ENCODE measurements at regions not wholly inside any gene's neighbourhood (a gene's known extent, or its start where the extent isn't known, plus 50 kb on each side); places are given as distances from the start of the nearest gene placed in this dataset.

DNA sequence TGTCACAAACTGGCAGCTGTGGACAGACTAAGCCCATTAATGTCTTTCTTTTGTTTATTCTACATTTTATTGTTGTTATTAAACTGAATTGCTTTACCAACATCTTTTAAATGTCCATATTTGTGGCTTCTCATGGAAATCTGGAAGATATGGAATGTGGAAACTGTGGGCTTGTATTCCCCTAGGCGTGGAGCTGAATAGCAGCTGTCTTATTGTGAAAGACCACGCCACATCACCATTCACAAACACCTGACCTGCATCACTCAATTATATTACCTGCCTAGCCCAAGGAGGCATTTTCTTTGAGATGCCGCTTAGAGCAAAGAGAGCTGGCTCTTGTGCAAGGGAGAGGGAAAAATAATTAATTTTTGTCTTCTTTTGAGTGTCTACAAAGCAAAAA is 96.9 kb upstream of the GPRIN3 start:
- TF ChIP-seq CEBPB (IDR thresholded peaks at IDR 0.05) (no peak), RAD21 (IDR thresholded peaks at IDR 0.05; ENCODE audit: low read depth) (no peak), YY1 (IDR thresholded peaks at IDR 0.05; ENCODE audit: low read depth) (no peak), FOXM1 (IDR thresholded peaks at IDR 0.05; ENCODE audit: borderline replicate concordance, low read depth) (no peak), TCF12 (IDR thresholded peaks at IDR 0.05; ENCODE audit: low read depth) (no peak), EGR1 (IDR thresholded peaks at IDR 0.05) (no peak), TEAD4 (IDR thresholded peaks at IDR 0.05) (no peak)
- TF ChIP-seq, protein P1, sequence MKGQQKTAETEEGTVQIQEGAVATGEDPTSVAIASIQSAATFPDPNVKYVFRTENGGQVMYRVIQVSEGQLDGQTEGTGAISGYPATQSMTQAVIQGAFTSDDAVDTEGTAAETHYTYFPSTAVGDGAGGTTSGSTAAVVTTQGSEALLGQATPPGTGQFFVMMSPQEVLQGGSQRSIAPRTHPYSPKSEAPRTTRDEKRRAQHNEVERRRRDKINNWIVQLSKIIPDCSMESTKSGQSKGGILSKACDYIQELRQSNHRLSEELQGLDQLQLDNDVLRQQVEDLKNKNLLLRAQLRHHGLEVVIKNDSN (IDR thresholded peaks at IDR 0.05) = no peak

DNA sequence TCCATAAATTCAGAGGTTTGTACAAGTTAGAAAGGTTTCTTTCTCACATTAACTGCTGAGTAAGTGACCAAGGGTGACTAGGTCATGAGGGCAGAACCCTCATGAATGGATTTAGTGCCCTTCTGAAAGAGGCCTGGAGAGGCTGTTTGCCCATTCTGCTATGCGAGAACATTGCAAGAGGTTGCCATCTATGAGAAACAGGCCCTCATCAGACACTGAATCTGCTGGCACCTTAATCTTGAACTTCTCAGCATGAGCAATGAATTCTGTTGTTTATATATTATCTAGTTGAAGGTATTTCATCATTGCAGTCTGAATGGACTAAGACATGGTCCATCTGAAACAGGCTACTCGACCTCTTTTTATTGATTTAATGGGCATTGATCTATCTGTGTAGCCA is 96.2 kb upstream of the GPRIN3 start:
- TF ChIP-seq TEAD4 (IDR thresholded peaks at IDR 0.05) (no peak), TAF1 (IDR thresholded peaks at IDR 0.05; ENCODE audit: low read depth) (no peak), EGR1 (IDR thresholded peaks at IDR 0.05) (no peak), EP300 (IDR thresholded peaks at IDR 0.05; ENCODE audit: borderline replicate concordance) (no peak), NFIC (IDR thresholded peaks at IDR 0.05) (no peak), ZBTB7A (IDR thresholded peaks at IDR 0.05; ENCODE audit: low read depth) (no peak), CEBPB (IDR thresholded peaks at IDR 0.05) (no peak), CREB1 (IDR thresholded peaks at IDR 0.05; ENCODE audit: low read depth) (no peak), YY1 (IDR thresholded peaks at IDR 0.05; ENCODE audit: low read depth) (no peak), TCF12 (IDR thresholded peaks at IDR 0.05; ENCODE audit: low read depth) (no peak), RAD21 (IDR thresholded peaks at IDR 0.05; ENCODE audit: low read depth) (no peak), FOXM1 (IDR thresholded peaks at IDR 0.05; ENCODE audit: borderline replicate concordance, low read depth) (no peak)
- TF ChIP-seq, protein P1 (IDR thresholded peaks at IDR 0.05) = no peak
- TF ChIP-seq, protein P2, sequence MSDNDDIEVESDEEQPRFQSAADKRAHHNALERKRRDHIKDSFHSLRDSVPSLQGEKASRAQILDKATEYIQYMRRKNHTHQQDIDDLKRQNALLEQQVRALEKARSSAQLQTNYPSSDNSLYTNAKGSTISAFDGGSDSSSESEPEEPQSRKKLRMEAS (IDR thresholded peaks at IDR 0.05) = no peak
- TF ChIP-seq, protein P3, sequence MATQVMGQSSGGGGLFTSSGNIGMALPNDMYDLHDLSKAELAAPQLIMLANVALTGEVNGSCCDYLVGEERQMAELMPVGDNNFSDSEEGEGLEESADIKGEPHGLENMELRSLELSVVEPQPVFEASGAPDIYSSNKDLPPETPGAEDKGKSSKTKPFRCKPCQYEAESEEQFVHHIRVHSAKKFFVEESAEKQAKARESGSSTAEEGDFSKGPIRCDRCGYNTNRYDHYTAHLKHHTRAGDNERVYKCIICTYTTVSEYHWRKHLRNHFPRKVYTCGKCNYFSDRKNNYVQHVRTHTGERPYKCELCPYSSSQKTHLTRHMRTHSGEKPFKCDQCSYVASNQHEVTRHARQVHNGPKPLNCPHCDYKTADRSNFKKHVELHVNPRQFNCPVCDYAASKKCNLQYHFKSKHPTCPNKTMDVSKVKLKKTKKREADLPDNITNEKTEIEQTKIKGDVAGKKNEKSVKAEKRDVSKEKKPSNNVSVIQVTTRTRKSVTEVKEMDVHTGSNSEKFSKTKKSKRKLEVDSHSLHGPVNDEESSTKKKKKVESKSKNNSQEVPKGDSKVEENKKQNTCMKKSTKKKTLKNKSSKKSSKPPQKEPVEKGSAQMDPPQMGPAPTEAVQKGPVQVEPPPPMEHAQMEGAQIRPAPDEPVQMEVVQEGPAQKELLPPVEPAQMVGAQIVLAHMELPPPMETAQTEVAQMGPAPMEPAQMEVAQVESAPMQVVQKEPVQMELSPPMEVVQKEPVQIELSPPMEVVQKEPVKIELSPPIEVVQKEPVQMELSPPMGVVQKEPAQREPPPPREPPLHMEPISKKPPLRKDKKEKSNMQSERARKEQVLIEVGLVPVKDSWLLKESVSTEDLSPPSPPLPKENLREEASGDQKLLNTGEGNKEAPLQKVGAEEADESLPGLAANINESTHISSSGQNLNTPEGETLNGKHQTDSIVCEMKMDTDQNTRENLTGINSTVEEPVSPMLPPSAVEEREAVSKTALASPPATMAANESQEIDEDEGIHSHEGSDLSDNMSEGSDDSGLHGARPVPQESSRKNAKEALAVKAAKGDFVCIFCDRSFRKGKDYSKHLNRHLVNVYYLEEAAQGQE (IDR thresholded peaks at IDR 0.05; ENCODE audit: low read depth) = no peak

DNA sequence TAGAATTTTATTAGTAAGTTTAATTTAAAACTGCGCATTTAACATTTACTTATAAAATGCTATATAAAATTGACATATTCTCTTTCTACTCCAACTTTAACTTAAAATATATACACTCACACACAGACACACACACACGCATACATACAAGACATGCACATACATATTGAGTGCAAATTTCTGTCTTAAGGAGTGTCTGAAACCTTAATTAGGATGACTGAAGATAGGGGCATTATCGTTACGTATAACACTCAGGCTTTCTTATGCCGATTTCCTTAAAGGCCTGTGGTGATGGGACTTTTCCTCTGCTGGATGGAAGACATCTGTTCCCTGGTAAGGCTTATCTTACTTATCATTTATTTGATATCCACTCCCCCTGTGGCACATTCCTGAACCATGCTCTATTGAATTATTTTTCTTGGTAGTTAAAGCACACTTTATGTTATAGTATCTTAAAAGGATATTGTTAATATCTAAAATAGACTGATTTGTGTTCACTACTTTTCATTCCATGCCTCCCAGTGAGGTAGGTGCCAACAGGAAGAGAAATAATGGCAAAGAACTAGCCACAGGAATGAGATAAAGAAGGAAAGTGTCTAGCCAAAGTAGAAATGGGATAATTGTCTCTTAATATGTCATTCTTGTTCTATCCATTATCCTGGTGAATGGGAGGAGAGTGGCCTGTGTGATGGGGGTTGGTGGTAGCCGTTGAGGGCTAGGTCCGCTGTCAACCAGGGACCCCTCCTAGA is 92.9 kb upstream of the GPRIN3 start:
- TF ChIP-seq TCF12 (IDR thresholded peaks at IDR 0.05; ENCODE audit: low read depth) = no peak
- TF ChIP-seq FOXM1 (IDR thresholded peaks at IDR 0.05; ENCODE audit: borderline replicate concordance, low read depth) = no peak
- TF ChIP-seq TAF1 (IDR thresholded peaks at IDR 0.05; ENCODE audit: low read depth) = no peak
- no peak for TF ChIP-seq TEAD4 (IDR thresholded peaks at IDR 0.05)
- no peak for TF ChIP-seq RAD21 (IDR thresholded peaks at IDR 0.05; ENCODE audit: low read depth)
- TF ChIP-seq EP300 (IDR thresholded peaks at IDR 0.05; ENCODE audit: borderline replicate concordance) = no peak
- no peak for TF ChIP-seq CREB1 (IDR thresholded peaks at IDR 0.05; ENCODE audit: low read depth)
- TF ChIP-seq ZBTB7A (IDR thresholded peaks at IDR 0.05; ENCODE audit: low read depth) = no peak
- TF ChIP-seq, protein P3 (IDR thresholded peaks at IDR 0.05; ENCODE audit: low read depth) = no peak
- no peak for TF ChIP-seq NFIC (IDR thresholded peaks at IDR 0.05)
- TF ChIP-seq, protein P1 (IDR thresholded peaks at IDR 0.05) = no peak
- no peak for TF ChIP-seq EGR1 (IDR thresholded peaks at IDR 0.05)
- TF ChIP-seq, protein P2 (IDR thresholded peaks at IDR 0.05) = no peak
- TF ChIP-seq YY1 (IDR thresholded peaks at IDR 0.05; ENCODE audit: low read depth) = no peak
- no peak for TF ChIP-seq CEBPB (IDR thresholded peaks at IDR 0.05)

DNA sequence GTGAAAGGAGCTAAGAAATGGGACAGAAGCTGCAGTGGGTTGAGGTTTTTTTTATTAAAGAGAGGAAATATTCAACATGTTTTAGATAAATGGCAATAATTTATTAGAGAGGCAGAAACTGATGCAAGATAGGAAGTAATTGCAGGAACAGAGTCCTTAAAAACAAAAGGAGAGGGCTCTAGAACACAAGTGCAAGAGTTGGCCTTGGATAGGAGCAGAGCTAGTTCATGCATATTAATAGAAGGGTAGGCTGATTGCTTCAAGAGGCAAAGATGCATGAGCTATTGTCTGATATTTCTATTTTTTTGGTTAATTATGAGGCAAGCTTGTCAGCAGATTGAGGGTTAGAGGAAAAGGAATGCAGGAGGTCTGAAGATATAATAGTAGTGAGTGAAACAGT is 91.0 kb upstream of the GPRIN3 start:
- no peak for TF ChIP-seq CREB1 (IDR thresholded peaks at IDR 0.05; ENCODE audit: low read depth)
- no peak for TF ChIP-seq RAD21 (IDR thresholded peaks at IDR 0.05; ENCODE audit: low read depth)
- TF ChIP-seq TAF1 (IDR thresholded peaks at IDR 0.05; ENCODE audit: low read depth) = no peak
- TF ChIP-seq YY1 (IDR thresholded peaks at IDR 0.05; ENCODE audit: low read depth) = no peak
- TF ChIP-seq CEBPB (IDR thresholded peaks at IDR 0.05) = no peak
- TF ChIP-seq, protein P3 (IDR thresholded peaks at IDR 0.05; ENCODE audit: low read depth) = no peak
- TF ChIP-seq, protein P2 (IDR thresholded peaks at IDR 0.05) = no peak
- TF ChIP-seq FOXM1 (IDR thresholded peaks at IDR 0.05; ENCODE audit: borderline replicate concordance, low read depth) = no peak
- TF ChIP-seq, protein P1 (IDR thresholded peaks at IDR 0.05) = no peak
- no peak for TF ChIP-seq ZBTB7A (IDR thresholded peaks at IDR 0.05; ENCODE audit: low read depth)
- no peak for TF ChIP-seq EP300 (IDR thresholded peaks at IDR 0.05; ENCODE audit: borderline replicate concordance)
- no peak for TF ChIP-seq EGR1 (IDR thresholded peaks at IDR 0.05)
